Mesenchymal stem cell (in vitro differentiated cells and primary cell): ENCODE measurements at regions not wholly inside any gene's neighbourhood (a gene's known extent, or its start where the extent isn't known, plus 50 kb on each side); places are given as distances from the start of the nearest gene placed in this dataset.
A peak's percentile ranks its signal among the peaks of the same experiment; 100 is the strongest.

Experiments
- DNase-seq: peaks from one replicate; pipeline ENCODE4 v3.0.0-alpha.2; 2013
- H2AFZ ChIP-seq: one replicate; pipeline ENCODE4 v1.6.1; 2013; ENCODE audit warnings: low read depth, mild to moderate bottlenecking, control low read depth, inconsistent platforms, low read length, moderate library complexity
- H2AK5ac ChIP-seq: 2 replicates; pipeline ENCODE4 v1.6.1; 2013; ENCODE audit warnings: low read length, moderate library complexity, mild to moderate bottlenecking, inconsistent platforms; ENCODE audit not compliant: severe bottlenecking
- H2BK120ac ChIP-seq: one replicate; pipeline ENCODE4 v1.6.1; 2013; ENCODE audit warnings: low read depth, mild to moderate bottlenecking, inconsistent platforms, low read length, moderate library complexity
- H2BK12ac ChIP-seq, 2 experiments: one replicate each; pipeline ENCODE4 v1.6.1; 2013; ENCODE audit warnings: inconsistent platforms in 2 of 2, low read length in 2 of 2, mild to moderate bottlenecking in 2 of 2, moderate library complexity in 2 of 2, control low read depth in 1 of 2
- H2BK15ac ChIP-seq: one replicate; pipeline ENCODE4 v1.6.1; 2013; ENCODE audit warnings: mild to moderate bottlenecking, low read depth, inconsistent platforms; ENCODE audit not compliant: poor library complexity, severe bottlenecking
- H2BK5ac ChIP-seq: 2 replicates; pipeline ENCODE4 v1.6.1; 2013; ENCODE audit warnings: low read depth, mild to moderate bottlenecking, low read length, control low read depth, inconsistent platforms; ENCODE audit not compliant: poor library complexity, severe bottlenecking
- H3K14ac ChIP-seq, 2 experiments: one replicate each; pipeline ENCODE4 v1.6.1; 2013; ENCODE audit warnings: inconsistent platforms in 2 of 2, low read length in 2 of 2, control low read depth in 1 of 2, mild to moderate bottlenecking in 1 of 2, moderate library complexity in 1 of 2
- H3K18ac ChIP-seq, 2 experiments: one replicate each; pipeline ENCODE4 v1.6.1; 2013; ENCODE audit warnings: inconsistent platforms in 2 of 2, low read length in 2 of 2, control low read depth in 1 of 2, low read depth in 1 of 2, mild to moderate bottlenecking in 1 of 2
- H3K23ac ChIP-seq, 2 experiments: one replicate each; pipeline ENCODE4 v1.6.1; 2013; ENCODE audit warnings: inconsistent platforms in 2 of 2, low read length in 2 of 2, mild to moderate bottlenecking in 2 of 2, moderate library complexity in 2 of 2, control low read depth in 1 of 2
- H3K27ac ChIP-seq: 2 replicates; pipeline ENCODE4 v1.5.1; 2013; ENCODE audit warnings: mild to moderate bottlenecking, moderate library complexity, low read length, control low read depth, inconsistent platforms; ENCODE audit not compliant: poor library complexity, severe bottlenecking
- H3K27me3 ChIP-seq, 2 experiments: 2 replicates each; pipeline versions ENCODE4 v1.6.1 to v1.7.0; 2013; ENCODE audit warnings: low read length in 2 of 2, mild to moderate bottlenecking in 2 of 2, moderate library complexity in 2 of 2, control low read depth in 1 of 2, inconsistent platforms in 1 of 2; ENCODE audit not compliant: control insufficient read depth in 1 of 2, insufficient read depth in 1 of 2
- H3K36me3 ChIP-seq, 2 experiments: 2 replicates each; pipeline versions ENCODE4 v1.6.1 to v1.7.0; 2013; ENCODE audit warnings: low read length in 2 of 2, control low read depth in 1 of 2, inconsistent platforms in 1 of 2, low read depth in 1 of 2, mild to moderate bottlenecking in 1 of 2; ENCODE audit not compliant: insufficient read depth in 2 of 2, control insufficient read depth in 1 of 2
- H3K4ac ChIP-seq, 2 experiments: one replicate each; pipeline ENCODE4 v1.6.1; 2013; ENCODE audit warnings: inconsistent platforms in 2 of 2, low read length in 2 of 2, mild to moderate bottlenecking in 2 of 2, moderate library complexity in 2 of 2, control low read depth in 1 of 2, low read depth in 1 of 2
- H3K4me1 ChIP-seq: 2 replicates; pipeline ENCODE4 v1.6.1; 2013; ENCODE audit warnings: low read depth, low read length, control low read depth; ENCODE audit not compliant: control insufficient read depth, insufficient read depth
- H3K4me2 ChIP-seq: 2 replicates; pipeline ENCODE4 v1.6.1; 2013; ENCODE audit warnings: low read length, mild to moderate bottlenecking, inconsistent platforms; ENCODE audit not compliant: poor library complexity, severe bottlenecking
- H3K4me3 ChIP-seq, 2 experiments: 2 replicates each; pipeline versions ENCODE4 v1.5.1 to v1.7.0; 2013; ENCODE audit warnings: low read length in 2 of 2, mild to moderate bottlenecking in 2 of 2, control low read depth in 1 of 2, low read depth in 1 of 2; ENCODE audit not compliant: insufficient read depth in 1 of 2
- H3K79me1 ChIP-seq: replicated peaks from 2 replicates; pipeline ENCODE4 v1.6.1; 2013; ENCODE audit warnings: mild to moderate bottlenecking, control low read depth, low read length, inconsistent platforms; ENCODE audit not compliant: poor library complexity, severe bottlenecking
- H3K9ac ChIP-seq: 2 replicates; pipeline ENCODE4 v1.7.0; 2013; ENCODE audit warnings: mild to moderate bottlenecking, low read length, moderate library complexity
- H3K9me3 ChIP-seq: 2 replicates; pipeline ENCODE4 v1.7.0; 2013; ENCODE audit warnings: mild to moderate bottlenecking, low read length; ENCODE audit not compliant: control insufficient read depth
- H4K8ac ChIP-seq: one replicate; pipeline ENCODE4 v1.6.1; 2013; ENCODE audit warnings: inconsistent platforms, mild to moderate bottlenecking, low read length, moderate library complexity
- H4K91ac ChIP-seq: one replicate; pipeline ENCODE4 v1.6.1; 2013; ENCODE audit warnings: mild to moderate bottlenecking, low read length, inconsistent platforms
- WGBS: methylation state at CpG from one replicate; pipeline ENCODE4 v1.1.7; 2013; ENCODE audit warnings: mixed read lengths; 5-methylcytosine and 5-hydroxymethylcytosine counted together

GRCh38 chr20:56801971-56802755 is 173.1 kb downstream of the TFAP2C start:
- Histone ChIP-seq H2BK5ac (no peak overlapping the region), H4K8ac (no peak overlapping the region), H3K9me3 (peaks cover 14% of the 10 kb centered on the region), H2AK5ac (no peak overlapping the region), H2BK12ac (no peak overlapping the region), H2AFZ (no peak overlapping the region), H3K14ac (no peak overlapping the region), H3K18ac (no peak overlapping the region), H3K79me1 (no peaks in the 10 kb centered on the region), H3K4me1 (peaks cover 15% of the 10 kb centered on the region), H3K27me3 (peaks cover 0 to 25% of the 10 kb centered on the region in 2 experiments), H2BK15ac (no peak overlapping the region), H3K36me3 (no peaks in the 10 kb centered on the region), H3K4me3 (no peak overlapping the region), H3K4ac (no peak overlapping the region), H3K9ac (peak overlapping the region; percentile 32), H3K23ac (no peak overlapping the region), H3K4me2 (no peak overlapping the region), H4K91ac (no peak overlapping the region), H3K27ac (no peak overlapping the region), H2BK120ac (no peak overlapping the region)
- no peak for DNase-seq
- 88% methylated on average over 19 of the region's 19 CpGs for WGBS

GRCh38 chr20:56802805-56803204 is 173.7 kb downstream of the TFAP2C start:
- Histone ChIP-seq H3K27ac (no peak overlapping the region), H2BK5ac (no peak overlapping the region), H3K9ac (no peak overlapping the region), H3K18ac (no peak overlapping the region), H3K4me3 (no peak overlapping the region), H3K23ac (no peak overlapping the region), H3K79me1 (no peaks in the 10 kb centered on the region), H2AK5ac (no peak overlapping the region), H3K4me1 (peaks cover 15% of the 10 kb centered on the region), H3K14ac (no peak overlapping the region), H2AFZ (no peak overlapping the region), H3K27me3 (peaks cover 0 to 31% of the 10 kb centered on the region in 2 experiments), H2BK12ac (no peak overlapping the region), H4K91ac (no peak overlapping the region), H3K36me3 (no peaks in the 10 kb centered on the region), H3K4ac (no peak overlapping the region), H3K4me2 (no peak overlapping the region), H2BK120ac (no peak overlapping the region), H4K8ac (no peak overlapping the region), H3K9me3 (peaks cover 14% of the 10 kb centered on the region), H2BK15ac (no peak overlapping the region)
- 95% methylated on average over 20 of the region's 20 CpGs for WGBS
- DNase-seq = no peak

- Histone ChIP-seq H2BK120ac (no peak overlapping the region), H3K18ac (no peak overlapping the region), H2AFZ (no peak overlapping the region), H4K91ac (no peak overlapping the region), H3K14ac (peak overlapping the region in 1 of 2 experiments; percentile 71), H2AK5ac (no peak overlapping the region), H3K9ac (no peak overlapping the region), H3K4me1 (peaks cover 15% of the 10 kb centered on the region), H3K9me3 (no peaks in the 10 kb centered on the region), H3K27me3 (peaks cover 0 to 55% of the 10 kb centered on the region in 2 experiments), H2BK5ac (no peak overlapping the region), H3K36me3 (no peaks in the 10 kb centered on the region), H3K4me2 (no peak overlapping the region), H3K23ac (no peak overlapping the region), H3K4ac (no peak overlapping the region), H3K27ac (no peak overlapping the region), H3K4me3 (no peak overlapping the region), H2BK12ac (no peak overlapping the region), H3K79me1 (no peaks in the 10 kb centered on the region), H4K8ac (no peak overlapping the region), H2BK15ac (no peak overlapping the region)
- no peak for DNase-seq
- WGBS = 70% methylated on average over 3 of the region's 4 CpGs
Measured at GRCh38 chr20:56805313-56805712, 176.2 kb downstream of the TFAP2C start.

GRCh38 chr20:56805966-56806365 is 176.9 kb downstream of the TFAP2C start:
- Histone ChIP-seq H3K14ac (no peak overlapping the region), H4K8ac (no peak overlapping the region), H3K27ac (no peak overlapping the region), H2BK5ac (no peak overlapping the region), H3K79me1 (no peaks in the 10 kb centered on the region), H3K4ac (no peak overlapping the region), H3K18ac (no peak overlapping the region), H3K27me3 (peaks cover 0 to 55% of the 10 kb centered on the region in 2 experiments), H3K4me2 (no peak overlapping the region), H2AK5ac (no peak overlapping the region), H2BK120ac (no peak overlapping the region), H3K9ac (no peak overlapping the region), H3K9me3 (no peaks in the 10 kb centered on the region), H3K4me1 (peaks cover 15% of the 10 kb centered on the region), H2AFZ (no peak overlapping the region), H3K36me3 (no peaks in the 10 kb centered on the region), H2BK12ac (no peak overlapping the region), H2BK15ac (no peak overlapping the region), H3K4me3 (no peak overlapping the region), H4K91ac (no peak overlapping the region), H3K23ac (no peak overlapping the region)
- DNase-seq = no peak
- 92% methylated on average over 9 of the region's 9 CpGs for WGBS
